SK-N-SH treated with all-trans-retinoic acid at 6 μM for 48 hours (cell line): ENCODE measurements at regions not wholly inside any gene's neighbourhood (a gene's known extent, or its start where the extent isn't known, plus 50 kb on each side); places are given as distances from the start of the nearest gene placed in this dataset.

ENCODE experiments used
- ATAC-seq: fragments of 200-7000 bp; cut with Tn5 transposase; 3 replicates; pipeline ENCODE4 v1.9.1; 2020; ENCODE audit warnings: mild to moderate bottlenecking, moderate library complexity
- ARNTL ChIP-seq: fragments of 450-650 bp; formaldehyde crosslinking; IDR thresholded peaks from 2 replicates; pipeline ENCODE4 v1.5.0; 2020; ENCODE audit warnings: low read depth, mild to moderate bottlenecking, moderate library complexity, borderline replicate concordance
- BACH2 ChIP-seq: fragments of 250-450 bp; sonication (Bioruptor Pico); IDR thresholded peaks from 2 replicates; pipeline ENCODE4 v1.9.0; 2021; ENCODE audit warnings: mild to moderate bottlenecking, borderline replicate concordance
- ESRRG ChIP-seq: fragments of 250-450 bp; sonication (Bioruptor Pico); IDR thresholded peaks from 2 replicates; pipeline ENCODE4 v1.6.1; 2021; ENCODE audit warnings: mild to moderate bottlenecking
- GLIS3 ChIP-seq: fragments of 250-450 bp; sonication (Bioruptor Pico); IDR thresholded peaks from 2 replicates; pipeline ENCODE4 v1.5.0; 2020; ENCODE audit warnings: mild to moderate bottlenecking, moderate library complexity
- ISL1 ChIP-seq: fragments of 250-450 bp; sonication (Bioruptor Pico); IDR thresholded peaks from 2 replicates; pipeline ENCODE4 v2.1.2; 2022; ENCODE audit warnings: mild to moderate bottlenecking, moderate library complexity
- PPARA ChIP-seq: fragments of 250-450 bp; sonication (Bioruptor Pico); IDR thresholded peaks from 2 replicates; pipeline ENCODE4 v1.5.0; 2020; ENCODE audit warnings: mild to moderate bottlenecking, borderline replicate concordance
- SNAI2 ChIP-seq: fragments of 250-450 bp; sonication (Bioruptor Pico); IDR thresholded peaks from 2 replicates; pipeline ENCODE4 v1.5.0; 2020; ENCODE audit warnings: mild to moderate bottlenecking, moderate library complexity
- TOX ChIP-seq: fragments of 250-450 bp; sonication (Bioruptor Pico); IDR thresholded peaks from 2 replicates; pipeline ENCODE4 v1.8.0; 2021; ENCODE audit warnings: mild to moderate bottlenecking, moderate library complexity, borderline replicate concordance
- ZFP3 ChIP-seq: fragments of 250-450 bp; sonication (Bioruptor Pico); IDR thresholded peaks from 2 replicates; pipeline ENCODE4 v1.5.0; 2020; ENCODE audit warnings: mild to moderate bottlenecking, moderate library complexity
- ZFP30 ChIP-seq: fragments of 450-650 bp; formaldehyde crosslinking; IDR thresholded peaks from 2 replicates; pipeline ENCODE4 v1.5.0; 2022; ENCODE audit warnings: mild to moderate bottlenecking, moderate library complexity
- ZNF70 ChIP-seq: fragments of 450-650 bp; formaldehyde crosslinking; IDR thresholded peaks from 2 replicates; pipeline ENCODE4 v1.5.0; 2020; ENCODE audit warnings: mild to moderate bottlenecking, moderate library complexity
- ZNF8 ChIP-seq: fragments of 450-650 bp; formaldehyde crosslinking; IDR thresholded peaks from 2 replicates; pipeline ENCODE4 v1.5.0; 2020; ENCODE audit warnings: mild to moderate bottlenecking, moderate library complexity
- TF ChIP-seq, protein P1 (sequence below): fragments of 250-450 bp; sonication (Bioruptor Pico); IDR thresholded peaks from 2 replicates; pipeline ENCODE4 v1.5.1; 2021; ENCODE audit warnings: mild to moderate bottlenecking, moderate library complexity
- TF ChIP-seq, protein P2 (sequence below): fragments of 250-450 bp; sonication (Bioruptor Pico); IDR thresholded peaks from 2 replicates; pipeline ENCODE4 v1.5.1; 2020; ENCODE audit warnings: low read depth, mild to moderate bottlenecking, moderate library complexity
- TF ChIP-seq, protein P3 (sequence below): fragments of 250-450 bp; sonication (Bioruptor Pico); IDR thresholded peaks from 2 replicates; pipeline ENCODE4 v1.8.0; 2020; ENCODE audit warnings: mild to moderate bottlenecking, moderate library complexity, borderline replicate concordance
- TF ChIP-seq, protein P4 (sequence below): fragments of 250-450 bp; sonication (Bioruptor Pico); IDR thresholded peaks from 2 replicates; pipeline ENCODE4 v1.5.0; 2020; ENCODE audit warnings: mild to moderate bottlenecking, moderate library complexity
- TF ChIP-seq, protein P5 (sequence below): fragments of 250-450 bp; sonication (Bioruptor Pico); IDR thresholded peaks from 2 replicates; pipeline ENCODE4 v1.8.0; 2021; ENCODE audit warnings: low read depth, mild to moderate bottlenecking, moderate library complexity, borderline replicate concordance

DNA sequence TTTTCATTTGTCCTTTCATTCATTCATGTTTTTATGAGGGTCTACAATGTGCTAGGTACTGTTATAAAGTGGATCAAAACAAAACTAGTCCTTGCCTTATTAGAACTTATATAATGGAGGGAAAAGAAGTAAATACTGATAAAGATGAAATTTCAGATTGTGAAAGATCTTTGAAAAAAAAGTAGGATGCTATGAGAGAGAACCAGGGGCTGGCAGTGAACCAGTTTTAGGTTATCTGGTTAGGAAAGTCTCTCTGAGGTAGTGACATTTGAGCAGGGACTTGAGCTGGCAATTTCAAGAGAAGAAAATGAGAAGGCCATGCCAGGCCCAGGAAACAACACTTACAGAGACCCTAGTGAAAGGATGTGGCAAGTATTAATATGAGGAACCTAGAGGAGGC is 57.3 kb upstream of the E2F7 start:
- ATAC-seq, result no peak

DNA sequence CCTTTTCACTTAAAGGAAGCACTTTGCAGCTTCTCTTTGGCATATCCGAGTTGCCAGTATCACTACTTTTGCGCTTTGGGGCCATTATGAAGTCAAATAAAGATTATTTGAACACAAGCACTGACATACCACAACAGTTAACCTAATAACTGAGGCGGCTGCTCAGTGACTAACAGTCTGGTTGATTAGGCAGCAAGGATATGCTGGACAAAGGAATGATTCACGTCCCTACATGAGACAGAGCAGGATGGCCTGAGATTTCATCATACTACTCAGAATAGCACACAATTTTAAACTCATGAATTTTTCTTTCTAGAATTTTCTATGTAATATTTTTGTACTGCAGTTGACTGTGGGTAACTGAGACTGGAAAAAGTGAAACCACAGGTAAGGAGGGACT is 56.9 kb upstream of the E2F7 start:
- peak; percentile 97 for ATAC-seq
- TF ChIP-seq ZNF8 (CRISPR knock-in tag) (peak; percentile 81; the same call in 1 of the 2 replicates), ISL1 (peak; percentile 89), BACH2 (CRISPR knock-in tag) (no peak)

More for the DNA sequence above, 57.3 kb upstream of the E2F7 start:
- TF ChIP-seq ARNTL (CRISPR knock-in tag), result no peak
- TF ChIP-seq, protein P1, sequence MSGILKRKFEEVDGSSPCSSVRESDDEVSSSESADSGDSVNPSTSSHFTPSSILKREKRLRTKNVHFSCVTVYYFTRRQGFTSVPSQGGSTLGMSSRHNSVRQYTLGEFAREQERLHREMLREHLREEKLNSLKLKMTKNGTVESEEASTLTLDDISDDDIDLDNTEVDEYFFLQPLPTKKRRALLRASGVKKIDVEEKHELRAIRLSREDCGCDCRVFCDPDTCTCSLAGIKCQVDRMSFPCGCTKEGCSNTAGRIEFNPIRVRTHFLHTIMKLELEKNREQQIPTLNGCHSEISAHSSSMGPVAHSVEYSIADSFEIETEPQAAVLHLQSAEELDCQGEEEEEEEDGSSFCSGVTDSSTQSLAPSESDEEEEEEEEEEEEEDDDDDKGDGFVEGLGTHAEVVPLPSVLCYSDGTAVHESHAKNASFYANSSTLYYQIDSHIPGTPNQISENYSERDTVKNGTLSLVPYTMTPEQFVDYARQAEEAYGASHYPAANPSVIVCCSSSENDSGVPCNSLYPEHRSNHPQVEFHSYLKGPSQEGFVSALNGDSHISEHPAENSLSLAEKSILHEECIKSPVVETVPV, result no peak
- TF ChIP-seq GLIS3, result no peak
- TF ChIP-seq BACH2 (CRISPR knock-in tag), result no peak
- TF ChIP-seq ESRRG (CRISPR knock-in tag), result no peak
- TF ChIP-seq ZNF70 (CRISPR knock-in tag), result no peak
- TF ChIP-seq ZFP30, result no peak
- TF ChIP-seq, protein P2, sequence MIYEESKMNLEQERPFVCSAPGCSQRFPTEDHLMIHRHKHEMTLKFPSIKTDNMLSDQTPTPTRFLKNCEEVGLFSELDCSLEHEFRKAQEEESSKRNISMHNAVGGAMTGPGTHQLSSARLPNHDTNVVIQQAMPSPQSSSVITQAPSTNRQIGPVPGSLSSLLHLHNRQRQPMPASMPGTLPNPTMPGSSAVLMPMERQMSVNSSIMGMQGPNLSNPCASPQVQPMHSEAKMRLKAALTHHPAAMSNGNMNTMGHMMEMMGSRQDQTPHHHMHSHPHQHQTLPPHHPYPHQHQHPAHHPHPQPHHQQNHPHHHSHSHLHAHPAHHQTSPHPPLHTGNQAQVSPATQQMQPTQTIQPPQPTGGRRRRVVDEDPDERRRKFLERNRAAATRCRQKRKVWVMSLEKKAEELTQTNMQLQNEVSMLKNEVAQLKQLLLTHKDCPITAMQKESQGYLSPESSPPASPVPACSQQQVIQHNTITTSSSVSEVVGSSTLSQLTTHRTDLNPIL (CRISPR knock-in tag), result no peak
- TF ChIP-seq, protein P3, sequence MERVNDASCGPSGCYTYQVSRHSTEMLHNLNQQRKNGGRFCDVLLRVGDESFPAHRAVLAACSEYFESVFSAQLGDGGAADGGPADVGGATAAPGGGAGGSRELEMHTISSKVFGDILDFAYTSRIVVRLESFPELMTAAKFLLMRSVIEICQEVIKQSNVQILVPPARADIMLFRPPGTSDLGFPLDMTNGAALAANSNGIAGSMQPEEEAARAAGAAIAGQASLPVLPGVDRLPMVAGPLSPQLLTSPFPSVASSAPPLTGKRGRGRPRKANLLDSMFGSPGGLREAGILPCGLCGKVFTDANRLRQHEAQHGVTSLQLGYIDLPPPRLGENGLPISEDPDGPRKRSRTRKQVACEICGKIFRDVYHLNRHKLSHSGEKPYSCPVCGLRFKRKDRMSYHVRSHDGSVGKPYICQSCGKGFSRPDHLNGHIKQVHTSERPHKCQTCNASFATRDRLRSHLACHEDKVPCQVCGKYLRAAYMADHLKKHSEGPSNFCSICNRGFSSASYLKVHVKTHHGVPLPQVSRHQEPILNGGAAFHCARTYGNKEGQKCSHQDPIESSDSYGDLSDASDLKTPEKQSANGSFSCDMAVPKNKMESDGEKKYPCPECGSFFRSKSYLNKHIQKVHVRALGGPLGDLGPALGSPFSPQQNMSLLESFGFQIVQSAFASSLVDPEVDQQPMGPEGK (CRISPR knock-in tag), result no peak
- TF ChIP-seq TOX (CRISPR knock-in tag), result no peak
- TF ChIP-seq, protein P4, sequence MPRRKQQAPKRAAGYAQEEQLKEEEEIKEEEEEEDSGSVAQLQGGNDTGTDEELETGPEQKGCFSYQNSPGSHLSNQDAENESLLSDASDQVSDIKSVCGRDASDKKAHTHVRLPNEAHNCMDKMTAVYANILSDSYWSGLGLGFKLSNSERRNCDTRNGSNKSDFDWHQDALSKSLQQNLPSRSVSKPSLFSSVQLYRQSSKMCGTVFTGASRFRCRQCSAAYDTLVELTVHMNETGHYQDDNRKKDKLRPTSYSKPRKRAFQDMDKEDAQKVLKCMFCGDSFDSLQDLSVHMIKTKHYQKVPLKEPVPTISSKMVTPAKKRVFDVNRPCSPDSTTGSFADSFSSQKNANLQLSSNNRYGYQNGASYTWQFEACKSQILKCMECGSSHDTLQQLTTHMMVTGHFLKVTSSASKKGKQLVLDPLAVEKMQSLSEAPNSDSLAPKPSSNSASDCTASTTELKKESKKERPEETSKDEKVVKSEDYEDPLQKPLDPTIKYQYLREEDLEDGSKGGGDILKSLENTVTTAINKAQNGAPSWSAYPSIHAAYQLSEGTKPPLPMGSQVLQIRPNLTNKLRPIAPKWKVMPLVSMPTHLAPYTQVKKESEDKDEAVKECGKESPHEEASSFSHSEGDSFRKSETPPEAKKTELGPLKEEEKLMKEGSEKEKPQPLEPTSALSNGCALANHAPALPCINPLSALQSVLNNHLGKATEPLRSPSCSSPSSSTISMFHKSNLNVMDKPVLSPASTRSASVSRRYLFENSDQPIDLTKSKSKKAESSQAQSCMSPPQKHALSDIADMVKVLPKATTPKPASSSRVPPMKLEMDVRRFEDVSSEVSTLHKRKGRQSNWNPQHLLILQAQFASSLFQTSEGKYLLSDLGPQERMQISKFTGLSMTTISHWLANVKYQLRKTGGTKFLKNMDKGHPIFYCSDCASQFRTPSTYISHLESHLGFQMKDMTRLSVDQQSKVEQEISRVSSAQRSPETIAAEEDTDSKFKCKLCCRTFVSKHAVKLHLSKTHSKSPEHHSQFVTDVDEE (CRISPR knock-in tag), result no peak
- no peak for TF ChIP-seq ZFP3
- no peak for TF ChIP-seq PPARA (CRISPR knock-in tag)
- TF ChIP-seq SNAI2 (CRISPR knock-in tag), result no peak
- TF ChIP-seq, all 23 proteins: peak for 0

DNA sequence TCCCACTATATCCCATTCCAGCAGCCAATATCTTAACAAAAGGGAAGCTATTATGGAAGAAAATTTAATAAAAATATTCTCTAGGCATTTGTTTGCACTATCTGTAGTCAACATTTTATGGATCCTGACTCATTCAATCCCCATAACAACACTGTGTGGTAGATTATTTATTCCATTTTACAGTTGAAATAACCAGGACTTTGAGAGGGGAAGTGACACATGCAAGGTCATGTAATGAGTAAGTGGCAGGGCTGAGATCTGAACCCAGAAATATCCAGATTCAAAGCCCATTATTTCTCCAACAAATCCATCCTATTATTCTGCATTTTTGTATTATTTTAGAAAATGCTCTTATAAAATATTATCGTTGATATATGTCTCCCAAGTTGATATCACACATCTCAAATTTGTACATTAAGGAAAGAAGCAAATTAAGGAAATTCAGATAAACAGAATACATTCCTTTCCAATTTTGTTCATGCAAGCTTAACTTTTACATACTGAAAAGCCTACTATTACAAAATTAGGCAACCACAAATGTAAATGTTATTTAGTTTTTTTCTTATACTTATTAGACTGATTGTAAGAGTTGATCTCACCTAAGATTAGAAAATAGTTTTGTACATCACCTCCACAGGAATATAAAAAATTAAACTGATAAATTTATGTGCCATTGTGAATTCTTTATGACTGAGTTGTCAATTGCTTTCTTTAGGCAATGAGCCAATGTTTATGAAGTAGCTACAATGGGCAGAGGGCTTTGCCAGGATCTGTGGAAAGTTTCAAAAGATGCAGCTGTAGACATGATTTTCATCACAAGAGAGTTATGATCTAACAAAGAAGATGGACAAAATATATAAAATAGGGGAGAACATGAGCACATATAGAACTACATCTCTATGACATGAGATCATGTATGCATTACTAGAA is 55.1 kb upstream of the E2F7 start:
- peak; percentile 48; the same call in 1 of the 2 replicates for TF ChIP-seq ISL1
- no peak for TF ChIP-seq ARNTL (CRISPR knock-in tag)
- peak; percentile 53 for ATAC-seq

DNA sequence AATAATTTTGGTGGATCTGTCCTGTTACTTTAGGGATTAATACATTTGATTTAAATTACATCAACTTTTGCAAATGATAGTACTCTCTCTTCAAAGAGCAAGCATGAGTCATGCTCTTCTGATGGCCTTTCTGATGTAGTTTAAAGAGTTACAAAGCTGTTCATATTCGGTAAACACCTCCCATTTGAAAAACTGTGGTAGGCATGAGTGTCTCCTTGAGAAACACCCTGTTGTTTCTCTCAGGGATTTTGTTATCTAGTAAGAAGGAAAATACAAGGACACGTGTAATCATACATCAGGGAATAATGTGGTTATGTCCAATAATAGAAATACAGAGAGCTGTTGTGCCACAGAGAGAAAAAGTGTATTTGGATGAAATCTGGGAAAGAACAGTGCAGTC is 53.3 kb upstream of the E2F7 start:
- TF ChIP-seq ZNF8 (CRISPR knock-in tag) (no peak), TOX (CRISPR knock-in tag) (no peak)
- TF ChIP-seq, protein P5, sequence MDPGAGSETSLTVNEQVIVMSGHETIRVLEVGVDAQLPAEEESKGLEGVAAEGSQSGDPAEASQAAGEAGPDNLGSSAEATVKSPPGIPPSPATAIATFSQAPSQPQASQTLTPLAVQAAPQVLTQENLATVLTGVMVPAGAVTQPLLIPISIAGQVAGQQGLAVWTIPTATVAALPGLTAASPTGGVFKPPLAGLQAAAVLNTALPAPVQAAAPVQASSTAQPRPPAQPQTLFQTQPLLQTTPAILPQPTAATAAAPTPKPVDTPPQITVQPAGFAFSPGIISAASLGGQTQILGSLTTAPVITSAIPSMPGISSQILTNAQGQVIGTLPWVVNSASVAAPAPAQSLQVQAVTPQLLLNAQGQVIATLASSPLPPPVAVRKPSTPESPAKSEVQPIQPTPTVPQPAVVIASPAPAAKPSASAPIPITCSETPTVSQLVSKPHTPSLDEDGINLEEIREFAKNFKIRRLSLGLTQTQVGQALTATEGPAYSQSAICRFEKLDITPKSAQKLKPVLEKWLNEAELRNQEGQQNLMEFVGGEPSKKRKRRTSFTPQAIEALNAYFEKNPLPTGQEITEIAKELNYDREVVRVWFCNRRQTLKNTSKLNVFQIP (CRISPR knock-in tag), result no peak
- TF ChIP-seq, protein P1, result no peak
- ATAC-seq, result no peak
